DND-41 (cell line): ENCODE measurements at regions not wholly inside any gene's neighbourhood (a gene's known extent, or its start where the extent isn't known, plus 50 kb on each side); places are given as distances from the start of the nearest gene placed in this dataset.

Experiments
- ATAC-seq: fragments of 200-7000 bp; cut with Tn5 transposase; 3 replicates; pipeline ENCODE4 v1.9.1; 2021; ENCODE audit warnings: low read depth; ENCODE audit not compliant: insufficient read depth
- DNase-seq: peaks from one replicate; pipeline ENCODE4 v3.0.0-alpha.2; 2020
- H2AFZ ChIP-seq: 2 replicates; pipeline ENCODE4 v1.6.0; 2012; ENCODE audit warnings: low read depth, low read length
- H3K27ac ChIP-seq: 2 replicates; pipeline ENCODE4 v1.5.1; 2012; ENCODE audit warnings: low read length, inconsistent platforms
- H3K27me3 ChIP-seq: fragments of 200-600 bp; sonication (generic); 2 replicates; pipeline ENCODE4 v1.6.0; 2012; ENCODE audit warnings: low read length, mild to moderate bottlenecking, inconsistent platforms; ENCODE audit not compliant: insufficient read depth, poor library complexity
- H3K36me3 ChIP-seq: 2 replicates; pipeline ENCODE4 v1.5.1; 2012; ENCODE audit warnings: low read length, inconsistent platforms; ENCODE audit not compliant: insufficient read depth
- H3K4me1 ChIP-seq: 2 replicates; pipeline ENCODE4 v1.5.1; 2012; ENCODE audit warnings: mild to moderate bottlenecking, low read length; ENCODE audit not compliant: insufficient read depth
- H3K4me2 ChIP-seq: 2 replicates; pipeline ENCODE4 v1.6.0; 2012; ENCODE audit warnings: mild to moderate bottlenecking, moderate library complexity, low read length, inconsistent platforms; ENCODE audit not compliant: insufficient read depth
- H3K4me3 ChIP-seq, 2 experiments: fragments of 200-600 bp in 1 of 2; shearing (Covaris generic) in 1 of 2; 2 replicates each; pipeline ENCODE4 v1.5.1; 2012 to 2016; ENCODE audit warnings: inconsistent platforms in 2 of 2, low read length in 2 of 2, mild to moderate bottlenecking in 2 of 2, low read depth in 1 of 2, moderate library complexity in 1 of 2
- H3K79me2 ChIP-seq: 2 replicates; pipeline ENCODE4 v1.6.0; 2012; ENCODE audit warnings: low read length, inconsistent platforms; ENCODE audit not compliant: insufficient read depth
- H3K9ac ChIP-seq: 2 replicates; pipeline ENCODE4 v1.6.0; 2012; ENCODE audit warnings: low read depth, mild to moderate bottlenecking, inconsistent platforms, low read length, moderate library complexity
- H3K9me3 ChIP-seq: 2 replicates; pipeline ENCODE4 v1.5.1; 2012; ENCODE audit warnings: low read length, moderate library complexity, mild to moderate bottlenecking, inconsistent platforms; ENCODE audit not compliant: insufficient read depth, severe bottlenecking
- H4K20me1 ChIP-seq: 2 replicates; pipeline ENCODE4 v1.6.0; 2012; ENCODE audit warnings: low read length; ENCODE audit not compliant: insufficient read depth
- EZH2 ChIP-seq: IDR thresholded peaks from 3 replicates; pipeline ENCODE4 v1.6.1; 2012; ENCODE audit warnings: borderline replicate concordance, low read depth, mild to moderate bottlenecking, moderate library complexity, low read length, inconsistent platforms; ENCODE audit not compliant: severe bottlenecking
- TF ChIP-seq, protein P1 (sequence below): IDR thresholded peaks from 2 replicates; pipeline ENCODE4 v1.5.1; 2012; ENCODE audit warnings: borderline replicate concordance, low read length, moderate library complexity, mild to moderate bottlenecking; ENCODE audit not compliant: poor library complexity, severe bottlenecking; ENCODE audit errors: extremely low read depth

DNA sequence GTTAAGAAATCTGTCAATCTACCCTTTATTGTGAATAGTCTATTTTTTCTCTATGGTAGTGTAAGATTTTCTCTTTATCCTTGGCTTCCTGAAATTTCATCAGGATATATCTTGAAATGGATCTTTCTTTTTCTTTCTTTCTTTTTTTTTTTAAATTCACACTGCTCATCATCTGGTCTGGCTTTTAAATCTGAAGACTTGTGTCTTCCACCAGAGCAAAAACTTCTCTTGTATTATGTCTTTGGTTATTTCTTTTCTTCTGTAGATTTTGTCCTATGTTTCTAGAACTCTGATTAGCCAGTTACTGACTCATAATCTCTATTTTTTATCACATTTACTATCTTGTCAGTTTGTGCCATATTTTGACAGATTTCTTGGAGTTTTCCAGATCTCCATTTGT, 133.8 kb upstream of the LMO4 start:
- DNase-seq (no peak), ATAC-seq (no peak)
- H2AFZ ChIP-seq: no peak overlapping the region
- no peak overlapping the region for H3K9ac ChIP-seq
- H3K4me2 ChIP-seq: no peak overlapping the region
- no peaks in the 10 kb centered on the region for H3K79me2 ChIP-seq
- no peak overlapping the region for H3K4me3 ChIP-seq
- peaks cover 3% of the 10 kb centered on the region for H3K9me3 ChIP-seq
- H4K20me1 ChIP-seq: no peaks in the 10 kb centered on the region
- peaks cover 7% of the 10 kb centered on the region for H3K27me3 ChIP-seq
- TF ChIP-seq, protein P1, sequence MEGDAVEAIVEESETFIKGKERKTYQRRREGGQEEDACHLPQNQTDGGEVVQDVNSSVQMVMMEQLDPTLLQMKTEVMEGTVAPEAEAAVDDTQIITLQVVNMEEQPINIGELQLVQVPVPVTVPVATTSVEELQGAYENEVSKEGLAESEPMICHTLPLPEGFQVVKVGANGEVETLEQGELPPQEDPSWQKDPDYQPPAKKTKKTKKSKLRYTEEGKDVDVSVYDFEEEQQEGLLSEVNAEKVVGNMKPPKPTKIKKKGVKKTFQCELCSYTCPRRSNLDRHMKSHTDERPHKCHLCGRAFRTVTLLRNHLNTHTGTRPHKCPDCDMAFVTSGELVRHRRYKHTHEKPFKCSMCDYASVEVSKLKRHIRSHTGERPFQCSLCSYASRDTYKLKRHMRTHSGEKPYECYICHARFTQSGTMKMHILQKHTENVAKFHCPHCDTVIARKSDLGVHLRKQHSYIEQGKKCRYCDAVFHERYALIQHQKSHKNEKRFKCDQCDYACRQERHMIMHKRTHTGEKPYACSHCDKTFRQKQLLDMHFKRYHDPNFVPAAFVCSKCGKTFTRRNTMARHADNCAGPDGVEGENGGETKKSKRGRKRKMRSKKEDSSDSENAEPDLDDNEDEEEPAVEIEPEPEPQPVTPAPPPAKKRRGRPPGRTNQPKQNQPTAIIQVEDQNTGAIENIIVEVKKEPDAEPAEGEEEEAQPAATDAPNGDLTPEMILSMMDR: no peak
- TF ChIP-seq EZH2: no peak
- H3K36me3 ChIP-seq: no peaks in the 10 kb centered on the region
- H3K27ac ChIP-seq: no peak overlapping the region
- H3K4me1 ChIP-seq: no peaks in the 10 kb centered on the region

DNA sequence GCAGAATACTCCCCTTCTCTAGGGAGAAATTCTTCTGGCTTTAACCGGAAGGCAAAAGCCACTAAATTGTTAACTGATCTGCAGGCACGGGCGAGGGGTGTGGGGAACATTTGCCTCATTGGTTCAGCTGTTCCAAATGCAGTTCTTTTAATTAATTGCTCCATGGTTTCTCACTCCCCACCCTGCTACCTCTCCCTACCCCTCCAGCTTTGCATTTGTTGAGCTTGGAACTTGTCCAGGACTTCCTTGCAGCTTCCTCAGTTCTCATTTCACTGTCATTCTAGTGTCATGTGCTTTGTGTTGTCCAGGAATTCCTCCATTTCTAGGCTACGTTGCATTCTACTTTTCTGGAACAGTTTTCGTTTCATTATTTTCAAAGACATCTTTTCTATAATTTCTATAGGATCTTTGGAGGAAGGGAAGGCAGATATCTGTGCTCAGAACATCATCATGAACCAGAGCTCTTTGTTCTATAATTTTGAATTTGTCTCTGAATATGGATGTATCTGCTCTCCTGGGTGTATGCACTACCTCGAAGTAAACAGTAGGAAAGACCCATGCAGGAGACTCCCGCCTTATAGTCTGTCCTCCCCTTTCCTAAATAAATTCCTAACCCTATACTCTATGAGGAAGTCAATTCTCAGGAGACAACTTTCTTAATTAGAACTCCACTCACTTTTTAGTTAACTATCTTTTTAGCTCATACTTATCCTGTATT, 132.4 kb upstream of the LMO4 start:
- H2AFZ ChIP-seq: no peak overlapping the region
- no peak overlapping the region for H3K4me3 ChIP-seq
- ATAC-seq (no peak), DNase-seq (no peak)
- no peak overlapping the region for H3K4me2 ChIP-seq
- H3K27me3 ChIP-seq: no peaks in the 10 kb centered on the region
- TF ChIP-seq EZH2: no peak
- TF ChIP-seq, protein P1: no peak
- no peaks in the 10 kb centered on the region for H4K20me1 ChIP-seq
- no peak overlapping the region for H3K27ac ChIP-seq
- H3K9me3 ChIP-seq: peaks cover 3% of the 10 kb centered on the region
- no peaks in the 10 kb centered on the region for H3K4me1 ChIP-seq
- H3K79me2 ChIP-seq: no peaks in the 10 kb centered on the region
- no peak overlapping the region for H3K9ac ChIP-seq
- H3K36me3 ChIP-seq: no peaks in the 10 kb centered on the region

DNA sequence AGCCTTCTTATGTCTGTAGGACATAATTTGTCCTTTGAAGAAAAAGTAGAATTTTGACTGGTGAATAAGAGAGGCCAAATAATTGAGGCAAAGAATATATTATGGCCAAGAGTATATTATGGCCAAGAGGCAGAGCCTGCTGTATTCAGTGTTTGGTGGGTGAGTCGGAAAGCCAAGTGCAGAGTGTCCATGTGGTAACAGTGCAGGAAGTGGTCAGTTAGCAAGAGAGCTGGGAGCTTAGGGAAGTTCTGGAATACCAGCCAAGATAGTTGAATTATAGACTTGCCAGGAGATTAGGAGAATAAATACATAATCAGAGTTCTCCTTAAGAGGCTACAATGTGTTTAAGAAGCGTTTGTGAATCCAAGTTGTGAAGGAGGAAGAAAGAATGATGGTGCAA, 131.5 kb upstream of the LMO4 start:
- no peaks in the 10 kb centered on the region for H3K4me1 ChIP-seq
- H3K79me2 ChIP-seq: no peaks in the 10 kb centered on the region
- H3K9ac ChIP-seq: no peak overlapping the region
- DNase-seq (no peak), ATAC-seq (no peak)
- H3K27ac ChIP-seq: no peak overlapping the region
- H3K4me3 ChIP-seq: no peak overlapping the region
- H3K27me3 ChIP-seq: no peaks in the 10 kb centered on the region
- no peak overlapping the region for H3K4me2 ChIP-seq
- no peak overlapping the region for H2AFZ ChIP-seq
- TF ChIP-seq EZH2: no peak
- TF ChIP-seq, protein P1: no peak
- H4K20me1 ChIP-seq: no peaks in the 10 kb centered on the region
- H3K9me3 ChIP-seq: peaks cover 3% of the 10 kb centered on the region
- no peaks in the 10 kb centered on the region for H3K36me3 ChIP-seq
